Hematopoietic multipotent progenitor cell treated with erythropoietin and hydrocortisone succinate and interleukin-3 and kit ligand, for 17 days (in vitro differentiated cells): ENCODE measurements at regions not wholly inside any gene's neighbourhood (a gene's known extent, or its start where the extent isn't known, plus 50 kb on each side); places are given as distances from the start of the nearest gene placed in this dataset.
"Not testable (repeated sequence)": the region's sequence is repeated elsewhere in the genome, so short reads cannot be mapped to it uniquely, and the experiment has no call there.

Source experiments
- DNase-seq: peaks from one replicate; pipeline ENCODE4 v3.0.0-alpha.2; 2015; ENCODE audit warnings: low spot score

DNA sequence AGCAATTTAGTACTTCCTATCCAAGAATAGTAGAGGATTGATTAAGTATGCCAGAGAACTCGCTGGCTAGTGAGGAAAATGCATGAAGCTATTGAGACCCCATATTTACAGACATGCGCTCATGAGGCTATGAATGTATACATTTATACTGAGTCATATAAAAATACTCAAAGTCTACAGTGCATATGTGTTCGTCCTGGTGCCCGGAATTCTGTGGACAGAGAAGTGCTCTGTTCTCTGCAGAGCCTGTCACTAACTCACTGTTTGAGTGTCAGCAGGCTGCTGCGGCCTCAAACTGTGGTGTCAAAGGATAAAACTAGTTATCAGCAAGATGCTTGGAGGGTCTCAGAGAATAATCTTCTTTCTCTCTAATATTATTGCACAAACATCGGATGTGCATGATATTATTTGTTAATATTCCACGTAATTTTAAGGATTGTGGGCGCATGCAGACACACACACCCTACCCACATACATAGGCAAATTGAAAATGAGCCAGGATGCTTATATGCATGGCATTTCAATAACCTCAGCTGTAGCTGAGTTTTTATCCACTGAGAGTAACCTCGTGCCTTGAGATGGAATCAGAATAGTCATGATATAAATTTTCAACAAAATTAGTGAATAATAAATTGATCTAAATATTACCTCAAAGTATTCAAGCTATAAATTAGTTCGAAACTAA, 50.0 kb upstream of the TSC22D2 start:
- no peak for DNase-seq

GRCh38 chr3:150357140-150357539, 51.0 kb upstream of the TSC22D2 start:
- no peak for DNase-seq

GRCh38 chr3:150355574-150355973, 52.5 kb upstream of the TSC22D2 start:
- no peak for DNase-seq

- no peak for DNase-seq
Observed at GRCh38 chr3:150352931-150353330, 55.2 kb upstream of the TSC22D2 start.

- no peak for DNase-seq
Observed at GRCh38 chr3:150351398-150351797, 56.7 kb upstream of the TSC22D2 start.

- no peak for DNase-seq
Observed at GRCh38 chr3:150349314-150350097, 58.6 kb upstream of the TSC22D2 start.

DNA sequence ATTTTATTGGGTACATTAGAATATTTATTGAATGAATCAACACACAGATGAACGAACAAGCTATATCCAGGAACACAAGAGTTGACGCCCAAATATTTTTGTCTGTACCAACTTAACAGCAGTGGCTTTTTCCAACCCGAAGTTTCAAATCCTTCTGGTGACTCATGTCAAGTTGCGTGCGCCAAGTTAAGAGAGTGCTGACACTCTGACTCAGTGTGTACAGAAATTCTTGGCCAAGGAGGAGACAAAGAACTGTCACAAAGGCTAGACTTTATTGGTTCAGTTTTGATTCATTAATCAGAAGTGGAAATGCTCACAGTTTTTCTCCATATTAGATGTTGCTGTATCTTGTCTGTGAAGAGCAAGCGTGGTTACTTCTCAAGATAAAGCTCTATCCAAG, 59.6 kb upstream of the TSC22D2 start:
- DNase-seq, result no peak

- DNase-seq, result no peak
Observed at GRCh38 chr3:150346981-150347863, 60.9 kb upstream of the TSC22D2 start.

DNA sequence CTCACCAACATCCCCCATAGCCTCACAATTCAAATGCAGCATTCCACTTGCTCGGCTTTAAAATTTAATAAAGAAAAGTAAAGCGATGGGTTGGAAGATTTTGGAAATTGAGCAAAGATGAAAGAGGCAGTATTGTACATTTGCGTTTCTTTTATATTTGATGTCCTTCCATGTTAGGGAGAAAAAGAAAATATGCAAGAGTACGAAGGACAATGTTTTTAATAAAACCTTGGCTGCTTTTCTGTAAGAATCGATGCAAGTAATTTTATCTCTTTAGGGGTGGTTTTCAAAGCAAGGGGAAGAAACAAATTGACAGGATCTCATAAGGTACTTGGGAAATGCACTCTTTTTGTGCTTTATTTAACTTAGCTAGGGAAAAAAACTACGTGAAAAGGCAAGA, 61.8 kb upstream of the TSC22D2 start:
- no peak for DNase-seq

GRCh38 chr3:150345021-150345538, 63.0 kb upstream of the TSC22D2 start:
- no peak for DNase-seq

DNA sequence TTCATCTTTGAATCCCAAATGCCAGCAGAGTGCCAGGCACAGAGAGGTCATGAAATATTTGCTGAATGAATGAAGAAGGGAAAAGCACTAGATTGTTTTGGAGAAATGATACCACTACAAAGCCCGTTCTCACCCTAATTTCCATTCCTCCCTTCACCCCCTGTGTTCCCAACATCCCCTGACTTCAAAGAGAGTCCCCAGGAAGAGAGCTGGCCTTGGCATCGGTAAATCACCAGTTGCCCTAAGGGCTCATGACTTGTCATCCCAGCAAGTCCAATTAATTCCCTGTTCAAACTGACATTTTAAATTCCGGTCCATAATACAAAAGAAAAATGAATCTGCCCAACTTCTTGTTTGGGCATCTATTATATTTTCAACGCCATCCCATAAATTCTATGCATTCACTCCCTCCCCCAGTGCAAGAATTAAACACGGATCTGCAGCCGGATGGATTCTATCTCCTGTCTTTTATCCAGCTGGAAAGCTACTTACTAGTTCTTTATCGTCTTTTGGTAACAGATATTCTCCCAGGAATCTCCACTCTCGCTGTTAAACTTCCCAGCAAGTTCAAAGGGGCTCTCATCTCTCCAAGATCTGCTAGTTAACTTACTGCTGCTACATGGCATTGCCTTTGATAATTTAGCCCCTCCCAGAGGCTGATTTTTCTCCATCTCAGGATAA, 63.9 kb upstream of the TSC22D2 start:
- DNase-seq, result no peak

DNA sequence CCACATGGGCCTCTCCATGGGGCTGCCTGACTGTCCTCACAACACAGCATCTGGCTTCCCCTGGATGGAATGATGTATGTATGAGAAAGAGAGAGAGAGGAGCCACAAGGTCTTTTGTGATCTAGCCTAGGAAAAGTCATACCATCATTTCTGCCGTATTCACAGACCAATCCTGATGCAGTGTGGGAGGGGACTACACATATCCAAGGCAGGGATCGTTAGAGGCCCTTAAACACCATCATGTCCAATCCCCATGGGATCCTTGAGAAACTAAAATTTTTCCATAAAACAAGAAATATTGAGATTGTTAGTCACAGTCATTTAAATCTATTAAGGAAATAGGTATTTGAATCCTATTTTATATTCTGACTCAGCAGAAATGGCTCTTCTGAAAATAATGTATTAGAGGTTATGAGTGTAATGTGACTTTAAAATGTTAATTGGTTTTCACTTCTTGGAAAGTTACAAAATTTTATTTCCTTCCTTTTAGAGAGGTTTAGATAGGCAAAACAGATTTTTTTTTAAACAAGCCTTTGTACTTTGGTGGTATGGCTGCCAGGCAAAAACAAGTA, 65.1 kb upstream of the TSC22D2 start:
- no peak for DNase-seq

DNA sequence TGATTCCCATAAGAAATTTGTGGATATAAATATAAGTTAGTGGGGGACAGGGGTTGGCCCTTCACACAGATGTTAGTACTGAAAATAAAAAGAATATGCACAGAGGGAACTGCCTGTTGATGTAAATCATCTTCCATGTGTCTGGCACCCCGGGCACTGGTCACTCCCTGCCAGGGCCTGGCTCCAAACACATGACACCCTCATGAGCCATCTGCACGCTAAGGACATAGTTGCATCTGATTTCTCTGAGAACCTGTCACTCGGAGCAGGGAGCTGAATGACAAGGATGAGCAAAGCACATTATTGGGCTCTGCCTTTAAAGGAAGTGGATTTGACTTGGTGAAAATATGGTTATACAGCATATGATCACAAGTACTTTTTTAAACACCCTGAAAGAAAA, 66.2 kb upstream of the TSC22D2 start:
- no peak for DNase-seq

- not testable (repeated sequence) for DNase-seq
Observed at GRCh38 chr3:150336363-150336762, 71.7 kb upstream of the TSC22D2 start.

DNA sequence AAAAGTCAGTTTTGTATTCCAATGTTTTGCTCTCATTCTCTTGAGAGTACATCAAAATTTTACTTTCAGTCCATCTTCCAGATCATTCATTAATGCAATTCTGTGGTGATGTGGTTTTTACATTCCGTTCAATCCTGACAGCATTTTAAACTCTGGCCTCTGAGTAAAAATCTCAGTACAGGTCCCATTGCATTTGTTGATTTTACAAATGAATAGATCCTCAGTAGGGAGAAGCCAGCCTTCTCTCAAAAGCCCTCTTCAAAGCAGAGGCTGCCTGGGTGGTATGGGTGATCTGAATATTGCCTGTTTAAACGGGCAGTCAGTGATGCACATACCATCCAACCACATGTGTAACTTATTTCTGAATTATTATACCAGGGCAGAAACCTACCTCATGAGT, 72.5 kb upstream of the TSC22D2 start:
- no peak for DNase-seq

GRCh38 chr3:150334974-150335373, 73.1 kb upstream of the TSC22D2 start:
- no peak for DNase-seq

DNA sequence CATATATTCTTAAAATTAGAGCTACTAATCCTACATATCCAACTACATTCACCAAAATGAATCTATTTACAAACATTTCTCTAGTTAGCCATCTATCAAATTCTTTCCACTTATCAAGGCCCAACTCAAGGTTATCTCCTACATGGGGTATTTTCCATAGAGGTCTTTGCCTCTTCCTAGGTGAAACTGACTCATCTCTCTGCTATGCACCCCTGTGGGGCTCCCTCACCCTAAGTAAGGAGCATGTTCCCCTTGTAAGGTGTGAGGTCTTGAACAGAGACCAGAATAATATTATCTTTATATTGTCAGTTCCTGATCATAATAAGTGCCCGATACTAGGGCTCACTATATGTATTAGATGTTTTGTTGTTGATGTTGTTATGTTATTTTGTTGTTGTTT, 74.6 kb upstream of the TSC22D2 start:
- DNase-seq, result no peak

- no peak for DNase-seq
Observed at GRCh38 chr3:150331978-150332568, 76.0 kb upstream of the TSC22D2 start.

DNA sequence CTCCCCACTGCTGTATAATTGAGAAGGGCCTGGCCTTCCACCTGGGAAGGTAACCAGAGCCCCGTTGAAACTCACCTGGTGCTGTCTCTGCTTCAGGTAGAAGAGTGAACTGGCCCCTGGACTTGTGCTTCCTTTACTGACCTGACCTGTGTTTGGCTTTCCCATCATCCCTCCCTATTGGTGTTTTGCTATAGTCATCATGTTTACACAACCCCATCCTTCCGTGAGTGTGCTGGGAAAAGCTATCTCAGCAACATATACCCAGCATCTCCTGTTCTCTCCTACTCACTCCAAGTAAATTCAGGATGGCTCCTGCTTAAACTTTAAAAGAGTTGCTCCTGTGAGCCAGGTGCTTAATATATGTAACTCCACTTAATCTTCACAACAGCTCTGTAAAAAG, 77.2 kb upstream of the TSC22D2 start:
- DNase-seq, result no peak

DNA sequence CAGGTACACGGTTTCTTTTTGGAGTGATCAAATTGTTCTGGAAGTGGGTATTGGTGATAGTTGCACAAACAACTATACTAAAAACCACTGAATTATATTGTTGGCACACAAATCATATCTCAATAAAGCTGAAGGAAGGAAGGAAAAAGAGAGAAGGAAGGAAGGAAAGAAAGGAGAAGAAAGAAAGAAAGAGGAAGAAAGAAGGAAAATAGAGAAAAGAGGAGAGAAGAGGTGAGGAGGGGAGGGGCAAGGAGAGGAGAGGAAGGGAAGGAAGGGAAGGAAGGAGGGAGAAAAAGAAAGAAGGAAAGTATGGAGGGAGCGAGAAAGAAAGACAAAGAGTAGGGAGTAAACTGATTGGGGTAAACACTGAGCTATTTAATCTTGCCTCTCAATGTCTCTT, 77.9 kb upstream of the TSC22D2 start:
- no peak for DNase-seq

GRCh38 chr3:150329408-150329807, 78.7 kb upstream of the TSC22D2 start:
- no peak for DNase-seq
